ENCODE measurements at regions not wholly inside any gene's neighbourhood (a gene's known extent, or its start where the extent isn't known, plus 50 kb on each side); places are given as distances from the start of the nearest gene placed in this dataset.

GRCh38 chr5:24059716-24060115 lies 552.3 kb downstream of the PRDM9 start:
- no peak for DNase-seq (ENCODE audit: low read depth)
- no peak overlapping the region for H3K4me3 ChIP-seq (ENCODE audit: low read length)
- TF ChIP-seq CTCF (conservative IDR thresholded peaks at IDR 0.05; ENCODE audit: low read depth, low read length), result no peak

- H3K4me3 ChIP-seq (ENCODE audit: low read length), result no peak overlapping the region
- TF ChIP-seq CTCF (conservative IDR thresholded peaks at IDR 0.05; ENCODE audit: low read depth, low read length), result no peak
- no peak for DNase-seq (ENCODE audit: low read depth)
Observed at GRCh38 chr5:24065779-24066178, 558.4 kb downstream of the PRDM9 start.

- TF ChIP-seq CTCF (conservative IDR thresholded peaks at IDR 0.05; ENCODE audit: low read depth, low read length), result no peak
- DNase-seq (ENCODE audit: low read depth), result no peak
- H3K4me3 ChIP-seq (ENCODE audit: low read length), result no peak overlapping the region
Observed at GRCh38 chr5:24067208-24067607, 559.8 kb downstream of the PRDM9 start.

GRCh38 chr5:24068524-24068923 lies 561.1 kb downstream of the PRDM9 start:
- DNase-seq (ENCODE audit: low read depth), result no peak
- TF ChIP-seq CTCF (conservative IDR thresholded peaks at IDR 0.05; ENCODE audit: low read depth, low read length), result no peak
- no peak overlapping the region for H3K4me3 ChIP-seq (ENCODE audit: low read length)

GRCh38 chr5:24073107-24073506 lies 565.7 kb downstream of the PRDM9 start:
- DNase-seq (ENCODE audit: low read depth), result no peak
- no peak for TF ChIP-seq CTCF (conservative IDR thresholded peaks at IDR 0.05; ENCODE audit: low read depth, low read length)
- no peak overlapping the region for H3K4me3 ChIP-seq (ENCODE audit: low read length)

GRCh38 chr5:24080046-24080445 lies 564.7 kb downstream of the CDH10 start:
- no peak for DNase-seq (ENCODE audit: low read depth)
- TF ChIP-seq CTCF (conservative IDR thresholded peaks at IDR 0.05; ENCODE audit: low read depth, low read length), result no peak
- no peak overlapping the region for H3K4me3 ChIP-seq (ENCODE audit: low read length)

GRCh38 chr5:24094081-24094679 lies 550.6 kb downstream of the CDH10 start:
- peak overlapping the region; percentile 7 for H3K4me3 ChIP-seq (ENCODE audit: low read length)
- no peak for TF ChIP-seq CTCF (conservative IDR thresholded peaks at IDR 0.05; ENCODE audit: low read depth, low read length)
- DNase-seq (ENCODE audit: low read depth), result peak; percentile 43

Measured in retinal pigment epithelial cell (primary cell).